DND-41 (cell line): ENCODE measurements at regions not wholly inside any gene's neighbourhood (a gene's known extent, or its start where the extent isn't known, plus 50 kb on each side); places are given as distances from the start of the nearest gene placed in this dataset.

Source experiments
- EZH2 ChIP-seq: IDR thresholded peaks from 3 replicates; pipeline ENCODE4 v1.6.1; 2012; ENCODE audit warnings: borderline replicate concordance, low read depth, mild to moderate bottlenecking, moderate library complexity, low read length, inconsistent platforms; ENCODE audit not compliant: severe bottlenecking
- TF ChIP-seq, protein P1 (sequence below): IDR thresholded peaks from 2 replicates; pipeline ENCODE4 v1.5.1; 2012; ENCODE audit warnings: borderline replicate concordance, low read length, moderate library complexity, mild to moderate bottlenecking; ENCODE audit not compliant: poor library complexity, severe bottlenecking; ENCODE audit errors: extremely low read depth

GRCh38 chr6:111979633-111980032 lies 74.3 kb upstream of the CCN6 start:
- TF ChIP-seq, protein P1, sequence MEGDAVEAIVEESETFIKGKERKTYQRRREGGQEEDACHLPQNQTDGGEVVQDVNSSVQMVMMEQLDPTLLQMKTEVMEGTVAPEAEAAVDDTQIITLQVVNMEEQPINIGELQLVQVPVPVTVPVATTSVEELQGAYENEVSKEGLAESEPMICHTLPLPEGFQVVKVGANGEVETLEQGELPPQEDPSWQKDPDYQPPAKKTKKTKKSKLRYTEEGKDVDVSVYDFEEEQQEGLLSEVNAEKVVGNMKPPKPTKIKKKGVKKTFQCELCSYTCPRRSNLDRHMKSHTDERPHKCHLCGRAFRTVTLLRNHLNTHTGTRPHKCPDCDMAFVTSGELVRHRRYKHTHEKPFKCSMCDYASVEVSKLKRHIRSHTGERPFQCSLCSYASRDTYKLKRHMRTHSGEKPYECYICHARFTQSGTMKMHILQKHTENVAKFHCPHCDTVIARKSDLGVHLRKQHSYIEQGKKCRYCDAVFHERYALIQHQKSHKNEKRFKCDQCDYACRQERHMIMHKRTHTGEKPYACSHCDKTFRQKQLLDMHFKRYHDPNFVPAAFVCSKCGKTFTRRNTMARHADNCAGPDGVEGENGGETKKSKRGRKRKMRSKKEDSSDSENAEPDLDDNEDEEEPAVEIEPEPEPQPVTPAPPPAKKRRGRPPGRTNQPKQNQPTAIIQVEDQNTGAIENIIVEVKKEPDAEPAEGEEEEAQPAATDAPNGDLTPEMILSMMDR, result no peak
- no peak for TF ChIP-seq EZH2
